Gastrocnemius medialis (tissue), 4 donors: ENCODE measurements at regions not wholly inside any gene's neighbourhood (a gene's known extent, or its start where the extent isn't known, plus 50 kb on each side); places are given as distances from the start of the nearest gene placed in this dataset.

ENCODE experiments used
- CTCF ChIP-seq, 5 experiments: fragments of 450-650 bp in 3 of 5; fragments of 200-600 bp in 2 of 5; sonication (generic) in 2 of 5; IDR thresholded peaks in 4 of 5; conservative IDR thresholded peaks in 1 of 5; 1 replicate in 4 of 5; 2 replicates in 1 of 5; pipeline ENCODE4 v1.5.1; 2016 to 2019; ENCODE audit warnings: antibody characterized with exemption in 5 of 5, mild to moderate bottlenecking in 3 of 5, moderate library complexity in 3 of 5
- POLR2A ChIP-seq, 2 donors: fragments of 450-650 bp; IDR thresholded peaks; one replicate each; pipeline ENCODE4 v1.6.1; 2017; ENCODE audit warnings: antibody characterized with exemption in 2 of 2, mild to moderate bottlenecking in 2 of 2, moderate library complexity in 2 of 2

GRCh38 chr12:88351146-88351545 is 209.0 kb downstream of the TMTC3 start:
- TF ChIP-seq CTCF (IDR thresholded peaks at IDR 0.05 in 4 of 5, conservative IDR thresholded peaks at IDR 0.05 in 1 of 5) (no peak), POLR2A (IDR thresholded peaks at IDR 0.05) (no peak)
